HG02970 (cell line): ENCODE measurements at regions not wholly inside any gene's neighbourhood (a gene's known extent, or its start where the extent isn't known, plus 50 kb on each side); places are given as distances from the start of the nearest gene placed in this dataset.
"Not testable (repeated sequence)": the region's sequence is repeated elsewhere in the genome, so short reads cannot be mapped to it uniquely, and the experiment has no call there.

Source experiments
- ATAC-seq: cut with Tn5 transposase; IDR thresholded peaks from one replicate; pipeline ENCODE4 v1.9.1; 2021; ENCODE audit warnings: mild to moderate bottlenecking, moderate library complexity, moderate number of reproducible peaks; ENCODE audit not compliant: unreplicated experiment, low FRiP score

DNA sequence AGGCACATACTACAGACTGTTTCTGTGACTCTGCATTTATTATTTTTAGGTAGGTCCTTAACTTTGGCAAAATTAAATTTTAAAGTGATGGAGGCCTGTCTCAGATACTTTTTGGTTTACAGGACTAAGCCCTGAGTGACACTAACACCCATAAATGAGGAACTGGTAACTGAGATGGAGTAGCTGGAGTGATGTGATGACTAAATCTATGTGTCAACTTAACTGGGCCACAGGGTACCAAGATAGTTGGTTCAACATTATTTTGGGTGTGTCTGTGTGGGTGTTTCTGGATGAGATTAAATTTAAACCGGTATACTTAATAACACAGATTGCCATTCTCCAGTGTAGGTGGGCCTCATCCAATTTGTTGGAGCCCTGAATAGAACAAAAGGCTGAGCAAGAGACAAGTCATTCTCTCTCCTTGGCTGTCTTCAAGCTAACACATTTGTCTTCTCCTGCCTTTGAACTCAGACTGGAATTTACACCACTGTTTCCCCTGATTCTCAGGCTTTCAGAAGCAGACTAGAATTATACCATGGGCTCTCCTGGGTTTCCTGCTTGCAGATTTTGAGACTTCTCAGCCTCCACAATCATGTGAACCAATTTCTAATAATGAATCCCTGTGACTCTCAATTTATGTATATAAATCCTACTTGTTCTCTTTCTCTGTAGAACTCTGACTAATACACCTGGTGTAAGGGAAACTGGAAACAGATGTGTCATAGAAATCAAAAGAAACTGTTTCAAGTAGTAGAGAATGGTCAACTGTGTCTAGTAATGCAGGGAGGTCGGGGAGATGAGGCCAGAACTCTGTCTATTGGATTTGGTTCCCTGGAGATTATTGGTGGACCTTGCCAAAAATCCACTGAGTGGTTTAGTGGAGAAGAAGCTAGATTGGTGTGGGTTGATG lies 579.2 kb downstream of the EPM2A start:
- ATAC-seq, result no peak

DNA sequence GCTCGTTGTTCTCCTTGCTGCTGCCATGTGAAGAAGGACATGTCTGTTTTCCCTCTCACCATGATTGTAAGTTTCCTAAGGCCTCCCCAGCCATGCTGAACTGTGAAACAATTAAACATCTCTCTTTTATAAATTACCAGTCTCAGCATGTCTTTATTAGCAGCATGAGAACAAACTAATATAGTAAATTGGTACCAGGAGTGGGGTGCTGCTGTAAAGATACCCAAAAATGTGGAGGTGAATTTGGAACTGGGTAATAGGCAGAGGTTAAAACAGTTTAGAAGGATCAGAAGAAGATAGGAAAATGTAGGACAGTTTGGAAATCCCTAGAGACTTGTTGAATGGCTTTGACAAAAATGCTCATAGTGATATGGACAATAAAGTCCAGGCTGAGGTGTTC lies 576.7 kb downstream of the EPM2A start:
- ATAC-seq, result not testable (repeated sequence)

DNA sequence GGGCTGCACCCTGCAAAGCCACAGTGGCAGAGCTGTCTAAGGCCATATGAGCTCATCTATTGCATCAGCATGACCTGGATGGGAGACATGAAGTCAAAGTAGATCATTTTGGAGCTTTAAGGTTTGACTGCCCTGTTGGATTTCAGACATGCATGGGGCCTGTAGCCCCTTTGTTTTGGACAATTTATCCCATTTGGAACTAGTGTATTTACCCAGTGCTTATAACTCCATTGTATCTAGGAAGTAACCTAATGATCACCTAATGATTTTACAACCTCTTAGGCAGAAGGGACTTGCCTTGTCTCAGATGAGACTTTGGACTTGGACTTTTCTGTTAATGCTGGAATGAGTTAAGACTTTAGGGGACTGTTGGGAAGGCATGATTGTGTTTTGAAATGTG lies 575.4 kb downstream of the EPM2A start:
- ATAC-seq, result no peak

DNA sequence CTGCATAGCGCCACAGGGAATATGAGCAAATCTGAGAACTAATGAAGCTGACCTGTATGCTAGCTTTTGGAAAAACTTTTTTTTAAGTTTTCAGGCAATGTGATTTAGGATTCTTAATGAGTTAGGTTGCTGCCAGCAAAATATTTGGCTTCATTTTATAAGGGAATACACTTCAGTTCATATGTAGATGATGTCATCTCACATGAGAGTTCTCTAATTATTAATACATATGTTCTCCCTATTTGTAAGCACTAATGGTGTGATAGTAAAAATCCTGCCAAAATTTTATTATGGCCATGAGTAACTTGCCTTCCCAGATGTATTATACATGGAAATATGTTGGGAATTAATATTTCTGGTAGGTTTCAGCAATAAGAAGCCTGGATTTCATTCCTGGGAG lies 573.8 kb downstream of the EPM2A start:
- no peak for ATAC-seq

DNA sequence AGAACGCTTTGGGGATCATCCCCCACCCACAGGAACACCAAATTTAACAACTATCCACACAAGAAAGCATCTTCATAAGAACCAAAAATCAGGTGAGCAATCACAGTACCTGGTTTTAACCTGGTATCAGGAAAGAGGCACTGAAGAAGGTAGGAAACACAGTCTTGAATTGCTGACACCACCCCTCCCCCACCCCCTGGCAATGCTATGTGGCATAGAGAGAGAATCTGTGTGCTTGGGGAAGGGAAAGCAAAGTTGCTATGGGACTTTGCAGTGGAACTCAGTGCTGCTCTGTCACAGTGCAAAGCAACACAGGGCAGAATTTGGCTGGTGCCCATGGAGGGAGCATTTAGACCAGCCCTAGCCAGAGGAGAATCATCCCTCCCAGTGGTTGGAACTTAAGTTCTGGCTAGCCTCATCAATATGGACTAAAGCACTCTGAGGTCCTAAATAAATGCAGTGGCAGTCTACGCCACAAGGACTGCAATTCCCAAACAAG lies 565.5 kb downstream of the EPM2A start:
- ATAC-seq, result no peak

DNA sequence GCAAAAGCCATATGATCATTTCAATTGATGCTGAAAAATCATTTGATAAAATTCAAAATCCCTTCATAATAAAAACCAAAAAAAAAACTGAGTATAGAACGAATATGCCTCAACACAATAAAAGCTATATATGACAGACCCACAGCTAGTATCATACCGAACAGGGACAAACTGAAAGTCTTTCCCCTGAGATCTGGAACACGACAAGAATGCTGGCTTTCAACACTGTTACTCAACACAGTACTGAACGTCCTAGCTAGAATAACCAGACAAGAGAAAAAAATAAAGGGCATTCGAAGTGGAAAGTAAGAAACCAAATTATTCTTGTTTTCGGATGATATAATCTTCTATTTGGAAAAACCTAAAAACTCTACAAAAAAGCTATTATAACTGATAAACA lies 559.9 kb downstream of the EPM2A start:
- ATAC-seq, result no peak

DNA sequence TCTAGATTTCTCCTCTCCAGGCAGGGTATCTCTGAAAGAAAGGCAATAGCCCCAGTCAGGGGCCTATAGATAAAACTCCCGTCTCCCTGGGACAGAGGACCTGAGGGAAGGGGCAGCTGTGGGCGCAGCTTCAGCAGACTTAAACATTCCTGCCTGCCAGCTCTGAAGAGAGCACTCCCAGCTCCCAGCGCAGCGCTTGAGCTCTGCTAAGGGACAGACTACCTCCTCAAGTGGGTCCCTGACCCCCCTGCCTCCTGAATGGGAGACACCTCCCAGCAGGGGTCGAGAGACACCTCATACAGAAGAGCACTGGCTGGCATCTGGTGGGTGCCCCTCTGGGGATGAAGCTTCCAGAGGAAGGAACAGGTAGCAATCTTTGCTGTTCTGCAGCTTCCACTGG lies 556.9 kb downstream of the EPM2A start:
- no peak for ATAC-seq

DNA sequence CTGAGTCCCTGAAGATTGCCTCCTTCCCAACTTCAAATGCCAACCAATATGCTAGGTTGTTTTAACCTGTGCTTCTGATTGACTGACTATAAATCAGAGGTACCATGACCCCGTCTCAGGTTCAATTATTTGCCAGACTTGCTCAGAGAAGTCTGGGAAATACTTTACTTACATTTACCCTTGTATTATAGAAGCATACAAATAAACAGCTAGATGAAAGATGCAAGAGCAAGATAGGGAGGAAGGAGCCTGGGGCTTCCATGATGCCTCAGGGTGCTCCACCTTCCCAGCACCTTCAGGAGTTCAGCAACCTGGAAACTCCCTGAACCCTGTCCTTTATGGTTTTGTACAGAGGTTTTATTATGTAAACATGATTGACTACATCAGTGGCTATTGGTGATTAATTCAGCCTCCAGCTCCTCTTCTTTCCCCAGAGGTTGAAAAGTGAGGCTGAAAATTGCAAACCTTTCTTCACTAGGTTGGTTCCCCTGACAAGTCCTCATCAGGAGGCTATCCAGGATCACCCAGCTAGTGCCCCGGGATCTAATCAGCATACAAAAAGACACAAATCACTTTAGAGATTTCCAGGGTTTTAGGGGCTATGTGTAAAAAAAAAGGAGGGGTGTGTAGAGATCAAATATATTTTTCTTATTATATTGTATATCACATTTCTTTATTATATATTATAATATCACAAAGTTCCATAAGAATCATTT lies 547.7 kb downstream of the EPM2A start:
- ATAC-seq, result no peak

DNA sequence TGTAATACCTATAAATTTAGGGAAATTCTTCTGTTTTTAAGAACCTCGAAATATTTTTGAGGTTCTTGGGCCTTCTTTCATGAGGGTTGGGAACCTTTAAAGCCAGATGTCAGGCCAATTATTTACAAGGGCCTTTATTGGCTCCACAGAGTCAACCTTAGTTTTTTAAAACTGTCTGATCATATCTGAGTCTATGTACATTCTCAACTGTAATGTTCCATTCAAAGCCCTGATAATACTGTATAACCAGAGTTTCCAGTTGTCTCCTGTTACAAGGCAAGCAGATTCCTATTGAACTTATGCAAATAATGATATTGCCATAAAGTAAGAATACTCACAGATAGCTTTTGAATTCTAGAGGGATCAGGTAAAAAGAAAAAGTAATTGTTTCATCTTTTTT lies 545.5 kb downstream of the EPM2A start:
- no peak for ATAC-seq

DNA sequence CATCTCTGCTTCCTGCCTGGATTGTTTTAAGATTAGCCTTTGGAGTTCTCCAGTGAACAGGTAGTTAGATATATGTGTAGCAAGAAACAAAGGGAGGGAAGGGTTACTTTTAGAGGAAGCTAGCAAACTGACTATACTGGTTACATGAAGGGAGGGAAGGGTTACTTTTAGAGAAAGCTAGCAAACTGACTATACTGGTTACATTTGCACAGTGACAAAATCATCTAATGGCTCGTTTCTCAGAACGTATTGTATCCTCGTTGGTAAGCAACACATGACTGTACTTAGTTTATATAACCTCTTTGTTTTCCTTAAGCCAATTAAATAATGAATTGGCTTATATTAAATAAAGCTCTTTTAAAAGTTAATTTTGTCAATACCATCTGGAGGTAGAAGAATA lies 540.9 kb downstream of the EPM2A start:
- ATAC-seq, result no peak

DNA sequence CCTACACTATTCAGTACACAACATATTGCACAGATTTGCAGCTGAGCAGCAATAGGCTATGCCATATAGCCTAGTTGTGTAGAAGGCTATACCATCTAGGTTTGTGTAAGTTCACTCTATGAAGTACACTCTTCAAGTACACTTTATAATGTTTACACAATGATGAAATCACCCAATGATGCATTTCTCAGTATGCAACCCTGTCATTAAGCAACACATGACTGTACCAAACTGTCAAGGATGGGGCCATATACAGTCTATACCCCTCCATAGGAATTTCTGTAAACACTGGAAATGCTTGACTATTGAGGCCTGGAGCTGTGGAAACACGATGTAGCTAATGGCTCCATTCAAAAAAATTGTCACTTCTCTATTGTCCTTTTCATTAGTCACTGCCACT lies 535.4 kb downstream of the EPM2A start:
- no peak for ATAC-seq

DNA sequence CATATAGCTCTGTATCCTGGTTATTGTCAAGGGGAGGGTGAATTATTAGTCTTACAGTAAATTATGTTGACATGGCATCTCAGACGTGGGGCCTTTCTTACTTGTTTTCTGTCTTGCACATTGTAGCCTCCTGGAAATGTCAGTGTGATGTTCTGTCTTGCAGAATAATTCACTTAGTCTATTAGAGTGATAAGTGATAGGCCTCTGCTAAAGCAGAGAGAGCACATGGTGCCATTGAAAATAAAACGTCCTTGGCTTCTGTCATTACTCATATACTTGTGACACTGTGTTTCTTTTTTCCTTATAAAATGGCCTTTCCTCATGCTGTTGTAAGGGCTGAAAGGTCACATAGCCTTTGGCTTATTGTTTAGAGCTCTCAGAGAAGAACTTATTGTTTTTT lies 531.0 kb downstream of the EPM2A start:
- ATAC-seq, result no peak

DNA sequence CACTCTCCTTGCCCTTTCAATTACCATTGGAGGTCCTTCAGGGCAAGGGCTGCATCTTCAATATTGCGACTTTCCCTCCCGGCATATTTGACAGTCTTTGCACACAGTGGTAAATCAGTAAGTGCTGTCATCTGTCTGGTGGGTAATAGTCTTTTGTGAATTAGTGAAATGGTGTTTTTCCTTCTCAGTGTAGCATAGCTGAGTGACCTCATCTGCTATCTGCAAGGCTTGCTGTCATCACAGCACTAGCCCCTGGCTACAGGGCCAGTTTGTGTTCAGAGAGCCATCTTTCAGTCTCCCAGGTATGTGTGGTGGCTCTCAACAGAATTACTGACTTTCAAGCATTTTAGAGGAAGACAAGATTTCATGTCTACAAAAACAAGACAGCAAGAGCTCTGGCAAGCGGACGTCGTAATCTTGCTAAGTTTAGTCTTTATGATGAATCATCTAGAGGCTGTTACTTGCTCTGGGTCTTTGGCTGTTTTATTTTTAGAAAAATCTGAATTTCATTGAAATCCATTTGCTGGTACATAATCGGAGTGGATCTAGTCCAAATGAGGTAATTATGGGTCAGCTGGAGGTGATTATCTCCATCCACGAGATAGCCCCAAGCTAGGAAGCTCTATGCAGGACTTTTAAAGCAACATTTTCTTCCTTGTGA lies 528.9 kb downstream of the EPM2A start:
- no peak for ATAC-seq

DNA sequence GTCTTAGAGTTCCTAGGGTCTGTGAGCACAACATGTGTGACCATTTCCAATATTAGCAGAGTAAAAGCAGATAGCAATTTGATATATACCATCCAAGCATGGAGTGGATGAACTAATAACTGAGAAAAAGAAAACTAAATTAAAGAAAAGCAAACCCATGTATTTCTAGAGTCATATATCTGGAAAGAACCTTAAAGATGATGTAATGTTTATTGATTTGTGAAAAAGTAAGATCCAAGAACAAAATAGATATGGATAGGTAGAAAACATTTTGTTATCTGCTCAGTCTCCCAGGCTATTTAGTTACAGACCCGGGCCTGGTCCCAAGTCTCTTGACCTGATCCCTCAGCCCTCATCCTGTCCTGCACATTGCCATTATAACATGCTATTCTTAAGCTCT lies 526.8 kb downstream of the EPM2A start:
- ATAC-seq, result no peak

DNA sequence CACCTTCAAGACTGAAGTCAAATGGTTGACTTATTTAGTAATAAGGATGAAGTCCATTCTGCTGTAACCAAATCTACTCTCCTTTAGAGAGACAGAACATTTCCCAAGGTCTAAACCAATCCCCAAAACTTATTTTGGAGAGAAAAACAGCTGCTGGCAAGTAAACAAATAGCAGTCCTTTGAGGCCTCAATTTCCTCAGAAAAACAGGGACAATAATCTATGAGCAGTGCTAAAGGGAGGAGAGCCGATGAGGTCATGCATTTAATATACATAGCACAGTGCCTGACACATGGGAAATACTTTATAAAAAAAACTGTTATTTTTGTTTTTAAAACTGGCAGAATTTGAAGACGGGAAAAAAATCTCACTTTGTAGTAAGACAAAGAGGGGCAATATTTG lies 526.0 kb downstream of the EPM2A start:
- ATAC-seq, result no peak

DNA sequence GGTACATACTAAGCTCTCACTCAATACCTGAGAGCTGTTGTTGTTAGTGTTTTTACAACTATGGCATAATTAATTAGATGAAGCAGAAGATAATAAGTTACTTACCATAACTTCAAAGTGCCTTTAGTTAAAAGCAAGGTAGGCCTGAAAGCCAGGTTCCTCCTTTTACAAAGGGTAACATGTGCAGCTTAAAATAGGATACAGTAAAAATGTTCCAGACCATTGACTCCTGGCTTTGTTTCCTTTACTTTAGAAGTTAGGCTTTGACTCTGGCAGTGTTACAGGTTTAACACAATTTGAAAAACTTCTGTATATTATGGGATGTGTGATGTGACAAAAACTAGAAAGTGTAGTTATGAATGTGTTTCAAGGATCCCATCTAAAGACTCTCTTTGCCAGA lies 522.5 kb downstream of the EPM2A start:
- no peak for ATAC-seq

DNA sequence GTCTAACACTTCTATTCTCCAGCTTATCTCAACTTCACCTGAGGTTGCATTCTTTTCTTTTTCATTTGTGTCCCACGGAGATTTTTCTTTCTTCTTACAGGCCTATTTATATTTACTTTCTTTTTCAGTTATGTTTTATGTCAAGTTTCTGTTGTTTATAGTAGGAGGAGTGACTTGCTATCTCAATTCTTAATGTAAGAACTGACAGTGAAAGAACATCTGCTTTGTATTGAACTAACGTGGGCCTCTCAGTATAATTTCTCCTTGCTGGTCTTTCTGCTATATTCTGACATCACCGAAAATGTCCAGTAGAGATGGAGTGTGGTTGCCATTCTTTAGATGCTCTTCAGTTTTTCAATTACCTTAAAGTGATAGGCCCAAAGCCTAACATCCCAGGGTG lies 521.7 kb downstream of the EPM2A start:
- ATAC-seq, result no peak

DNA sequence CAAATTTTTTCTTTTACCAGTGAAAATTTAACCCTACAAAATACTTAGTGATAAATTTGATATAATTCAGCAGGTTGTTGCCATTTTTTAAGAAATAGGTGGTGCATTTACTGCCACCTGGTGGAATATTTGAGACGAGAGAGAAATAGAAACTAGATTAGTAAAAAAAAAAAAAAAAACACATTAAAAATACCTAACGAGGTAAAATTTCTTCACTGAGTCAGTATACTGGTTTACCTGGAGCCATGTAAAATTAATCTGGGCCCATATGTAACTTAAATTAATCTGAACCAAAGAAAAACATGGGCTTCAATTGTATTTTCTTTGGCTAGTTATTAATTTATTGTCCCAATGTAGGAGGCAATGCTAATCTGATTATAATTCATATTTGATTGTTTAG lies 520.8 kb downstream of the EPM2A start:
- ATAC-seq, result no peak

DNA sequence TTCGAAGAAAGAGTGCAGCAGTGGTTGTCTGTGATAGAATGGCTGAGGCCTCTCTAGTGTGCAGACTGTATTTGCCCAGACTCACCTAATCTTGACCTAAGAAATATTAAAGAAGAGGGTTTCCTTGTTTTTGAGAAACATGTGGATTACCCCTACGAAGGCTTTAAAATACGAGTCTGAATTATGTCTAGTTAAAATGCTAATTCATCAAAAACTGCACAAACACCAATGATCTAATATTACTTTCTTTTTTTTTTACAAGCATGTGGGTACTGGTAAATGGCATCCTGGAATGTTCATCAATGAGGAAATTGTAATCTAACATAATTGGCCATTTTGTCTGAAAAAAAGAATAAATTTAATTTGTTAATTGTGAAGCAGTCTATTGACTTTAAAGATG lies 510.9 kb downstream of the EPM2A start:
- ATAC-seq, result no peak

DNA sequence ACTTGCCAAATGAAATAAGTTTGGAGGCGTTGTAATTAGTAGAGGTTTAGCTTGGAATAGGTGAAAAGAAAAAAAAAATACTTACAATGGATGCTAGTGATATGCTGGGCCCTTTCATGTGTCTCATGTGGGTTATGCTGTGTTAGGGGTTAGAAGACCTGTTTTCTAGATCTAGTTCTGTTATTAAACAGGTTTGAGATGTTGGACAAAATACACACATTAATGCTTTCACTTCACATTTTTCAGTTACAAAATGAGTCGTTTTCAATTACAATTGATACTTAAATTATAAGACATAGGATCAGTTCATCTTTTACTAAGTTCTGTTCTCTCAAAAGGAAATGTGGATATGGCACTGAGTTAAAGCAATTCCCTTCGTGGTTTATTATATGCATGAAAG lies 509.8 kb downstream of the EPM2A start:
- ATAC-seq, result no peak

DNA sequence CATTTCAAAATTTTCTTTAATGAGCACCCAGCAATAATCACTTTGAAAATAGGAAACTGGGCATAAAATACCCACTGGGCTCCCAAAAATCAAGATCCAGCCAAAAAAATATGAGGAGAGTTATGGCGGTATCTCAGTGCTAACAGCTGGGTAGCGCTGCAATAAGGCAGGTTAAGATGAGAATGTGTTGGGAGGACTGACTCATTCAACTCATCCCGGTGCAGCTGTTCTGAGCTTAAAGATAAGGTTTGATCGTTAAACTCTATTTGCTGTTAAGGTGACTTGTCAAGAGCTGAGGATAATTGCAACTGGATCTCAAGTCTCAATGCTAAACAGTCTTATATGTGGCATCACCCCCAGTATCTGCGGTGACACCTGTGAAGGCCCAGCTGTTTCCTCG lies 507.7 kb downstream of the EPM2A start:
- no peak for ATAC-seq
